Neural progenitor cell (in vitro differentiated cells): ENCODE measurements at regions not wholly inside any gene's neighbourhood (a gene's known extent, or its start where the extent isn't known, plus 50 kb on each side); places are given as distances from the start of the nearest gene placed in this dataset.

Experiments
- EZH2 ChIP-seq: fragments of 200-600 bp; sonication (generic); IDR thresholded peaks from 2 replicates; pipeline ENCODE4 v1.6.1; 2017; ENCODE audit warnings: antibody characterized with exemption, mild to moderate bottlenecking, moderate library complexity
- TF ChIP-seq, protein P1 (sequence below): fragments of 200-600 bp; sonication (generic); IDR thresholded peaks from 2 replicates; pipeline ENCODE4 v1.5.1; 2017; ENCODE audit warnings: antibody characterized with exemption, mild to moderate bottlenecking

DNA sequence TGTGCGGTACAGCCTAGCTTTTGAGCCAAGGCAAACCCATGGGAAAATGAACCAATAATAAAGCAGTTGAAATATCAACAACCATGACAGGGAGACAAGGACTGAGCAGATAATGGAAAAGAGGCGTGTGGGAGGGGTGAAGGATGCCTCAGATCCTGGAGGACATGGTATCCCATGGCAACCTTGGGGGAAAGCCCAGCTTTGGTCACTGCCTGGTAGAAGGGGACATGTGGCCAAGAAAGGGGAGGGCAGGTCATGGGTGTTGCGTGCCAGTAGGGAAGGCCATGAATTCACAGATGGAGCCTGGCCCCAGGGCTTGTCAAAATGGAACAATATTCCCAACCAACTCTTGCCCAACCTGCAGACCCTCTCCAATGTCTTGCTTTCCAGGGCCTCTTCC lies 140.5 kb upstream of the SMAD3 start:
- TF ChIP-seq, protein P1, sequence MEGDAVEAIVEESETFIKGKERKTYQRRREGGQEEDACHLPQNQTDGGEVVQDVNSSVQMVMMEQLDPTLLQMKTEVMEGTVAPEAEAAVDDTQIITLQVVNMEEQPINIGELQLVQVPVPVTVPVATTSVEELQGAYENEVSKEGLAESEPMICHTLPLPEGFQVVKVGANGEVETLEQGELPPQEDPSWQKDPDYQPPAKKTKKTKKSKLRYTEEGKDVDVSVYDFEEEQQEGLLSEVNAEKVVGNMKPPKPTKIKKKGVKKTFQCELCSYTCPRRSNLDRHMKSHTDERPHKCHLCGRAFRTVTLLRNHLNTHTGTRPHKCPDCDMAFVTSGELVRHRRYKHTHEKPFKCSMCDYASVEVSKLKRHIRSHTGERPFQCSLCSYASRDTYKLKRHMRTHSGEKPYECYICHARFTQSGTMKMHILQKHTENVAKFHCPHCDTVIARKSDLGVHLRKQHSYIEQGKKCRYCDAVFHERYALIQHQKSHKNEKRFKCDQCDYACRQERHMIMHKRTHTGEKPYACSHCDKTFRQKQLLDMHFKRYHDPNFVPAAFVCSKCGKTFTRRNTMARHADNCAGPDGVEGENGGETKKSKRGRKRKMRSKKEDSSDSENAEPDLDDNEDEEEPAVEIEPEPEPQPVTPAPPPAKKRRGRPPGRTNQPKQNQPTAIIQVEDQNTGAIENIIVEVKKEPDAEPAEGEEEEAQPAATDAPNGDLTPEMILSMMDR, result no peak
- no peak for TF ChIP-seq EZH2
